ENCODE measurements at regions not wholly inside any gene's neighbourhood (a gene's known extent, or its start where the extent isn't known, plus 50 kb on each side); places are given as distances from the start of the nearest gene placed in this dataset.
"Not testable (repeated sequence)": the region's sequence is repeated elsewhere in the genome, so short reads cannot be mapped to it uniquely, and the experiment has no call there.

- DNase-seq (ENCODE audit: extremely low read depth, low read depth) = no peak
These were observed 155.5 kb downstream of the BUB3 start for GRCh38 chr10:123309731-123310130.

- DNase-seq (ENCODE audit: extremely low read depth, low read depth) = no peak
These were observed 162.6 kb downstream of the BUB3 start for GRCh38 chr10:123316776-123317175.

GRCh38 chr10:123318516-123318915, 164.3 kb downstream of the BUB3 start:
- no peak for DNase-seq (ENCODE audit: extremely low read depth, low read depth)

- no peak for DNase-seq (ENCODE audit: extremely low read depth, low read depth)
These were observed 165.9 kb downstream of the BUB3 start for GRCh38 chr10:123320091-123320490.

GRCh38 chr10:123323884-123324283, 169.7 kb downstream of the BUB3 start:
- DNase-seq (ENCODE audit: extremely low read depth, low read depth) = no peak

- DNase-seq (ENCODE audit: extremely low read depth, low read depth) = no peak
These were observed 171.5 kb downstream of the BUB3 start for GRCh38 chr10:123325663-123326190.

- no peak for DNase-seq (ENCODE audit: extremely low read depth, low read depth)
These were observed 172.5 kb downstream of the BUB3 start for GRCh38 chr10:123326674-123327073.

GRCh38 chr10:123327450-123327849, 173.2 kb downstream of the BUB3 start:
- DNase-seq (ENCODE audit: extremely low read depth, low read depth) = no peak

GRCh38 chr10:123327896-123328295, 173.7 kb downstream of the BUB3 start:
- DNase-seq (ENCODE audit: extremely low read depth, low read depth) = no peak

GRCh38 chr10:123331438-123331837, 177.2 kb downstream of the BUB3 start:
- DNase-seq (ENCODE audit: extremely low read depth, low read depth) = no peak

GRCh38 chr10:123346581-123346980, 192.4 kb downstream of the BUB3 start:
- no peak for DNase-seq (ENCODE audit: extremely low read depth, low read depth)

GRCh38 chr10:123348691-123349572, 194.7 kb downstream of the BUB3 start:
- no peak for DNase-seq (ENCODE audit: extremely low read depth, low read depth)

- no peak for DNase-seq (ENCODE audit: extremely low read depth, low read depth)
These were observed 197.5 kb downstream of the BUB3 start for GRCh38 chr10:123351715-123352114.

- DNase-seq (ENCODE audit: extremely low read depth, low read depth) = no peak
These were observed 200.3 kb downstream of the BUB3 start for GRCh38 chr10:123354521-123354920.

- DNase-seq (ENCODE audit: extremely low read depth, low read depth) = no peak
These were observed 201.7 kb downstream of the BUB3 start for GRCh38 chr10:123355748-123356481.

- DNase-seq (ENCODE audit: extremely low read depth, low read depth) = no peak
These were observed 202.6 kb downstream of the BUB3 start for GRCh38 chr10:123356799-123357198.

GRCh38 chr10:123357421-123357930, 203.3 kb downstream of the BUB3 start:
- no peak for DNase-seq (ENCODE audit: extremely low read depth, low read depth)

GRCh38 chr10:123359539-123359938, 205.3 kb downstream of the BUB3 start:
- no peak for DNase-seq (ENCODE audit: extremely low read depth, low read depth)

GRCh38 chr10:123361832-123362231, 207.6 kb downstream of the BUB3 start:
- no peak for DNase-seq (ENCODE audit: extremely low read depth, low read depth)

GRCh38 chr10:123367195-123367594, 213.0 kb downstream of the BUB3 start:
- DNase-seq (ENCODE audit: extremely low read depth, low read depth) = no peak

- DNase-seq (ENCODE audit: extremely low read depth, low read depth) = not testable (repeated sequence)
These were observed 217.4 kb downstream of the BUB3 start for GRCh38 chr10:123371626-123372025.

Data from NCI-H460 (cell line).